SK-N-SH treated with all-trans-retinoic acid at 6 μM for 48 hours (cell line): ENCODE measurements at regions not wholly inside any gene's neighbourhood (a gene's known extent, or its start where the extent isn't known, plus 50 kb on each side); places are given as distances from the start of the nearest gene placed in this dataset.

Source experiments
- BACH2 ChIP-seq: fragments of 250-450 bp; sonication (Bioruptor Pico); IDR thresholded peaks from 2 replicates; pipeline ENCODE4 v1.9.0; 2021; ENCODE audit warnings: mild to moderate bottlenecking, borderline replicate concordance
- GLIS3 ChIP-seq: fragments of 250-450 bp; sonication (Bioruptor Pico); IDR thresholded peaks from 2 replicates; pipeline ENCODE4 v1.5.0; 2020; ENCODE audit warnings: mild to moderate bottlenecking, moderate library complexity
- ISL1 ChIP-seq: fragments of 250-450 bp; sonication (Bioruptor Pico); IDR thresholded peaks from 2 replicates; pipeline ENCODE4 v2.1.2; 2022; ENCODE audit warnings: mild to moderate bottlenecking, moderate library complexity
- PATZ1 ChIP-seq: fragments of 250-450 bp; sonication (Bioruptor Pico); IDR thresholded peaks from 2 replicates; pipeline ENCODE4 v1.8.0; 2020; ENCODE audit warnings: mild to moderate bottlenecking, moderate library complexity, borderline replicate concordance
- RARB ChIP-seq: fragments of 250-450 bp; sonication (Bioruptor Pico); IDR thresholded peaks from 2 replicates; pipeline ENCODE4 v1.8.0; 2021; ENCODE audit warnings: mild to moderate bottlenecking, moderate library complexity
- SNAI2 ChIP-seq: fragments of 250-450 bp; sonication (Bioruptor Pico); IDR thresholded peaks from 2 replicates; pipeline ENCODE4 v1.5.0; 2020; ENCODE audit warnings: mild to moderate bottlenecking, moderate library complexity
- ZC3H10 ChIP-seq: fragments of 250-450 bp; sonication (Bioruptor Pico); IDR thresholded peaks from 2 replicates; pipeline ENCODE4 v1.5.1; 2021; ENCODE audit warnings: mild to moderate bottlenecking, moderate library complexity
- ZNF70 ChIP-seq: fragments of 450-650 bp; formaldehyde crosslinking; IDR thresholded peaks from 2 replicates; pipeline ENCODE4 v1.5.0; 2020; ENCODE audit warnings: mild to moderate bottlenecking, moderate library complexity
- ZNF8 ChIP-seq: fragments of 450-650 bp; formaldehyde crosslinking; IDR thresholded peaks from 2 replicates; pipeline ENCODE4 v1.5.0; 2020; ENCODE audit warnings: mild to moderate bottlenecking, moderate library complexity

DNA sequence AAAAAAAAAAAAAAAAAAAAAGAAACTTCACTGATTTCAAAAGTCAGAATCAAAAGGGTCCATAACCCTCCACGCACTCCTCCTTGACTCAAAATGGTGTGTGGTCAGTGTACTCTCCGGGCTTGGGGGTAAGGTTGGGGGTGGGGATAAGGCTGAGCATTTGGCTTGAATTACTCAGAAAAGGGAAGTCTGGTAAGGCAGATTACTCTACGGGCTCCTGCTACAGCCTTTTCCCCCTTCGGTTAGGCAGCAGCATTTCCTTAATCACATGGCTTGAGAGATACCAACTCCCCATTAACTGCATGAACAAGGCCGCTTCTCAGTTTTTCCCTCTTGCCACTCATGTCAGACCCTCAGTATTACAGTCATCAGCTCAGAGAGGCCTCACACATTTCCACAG, 135.4 kb upstream of the DUSP21 start:
- TF ChIP-seq PATZ1 (CRISPR knock-in tag) (no peak), ISL1 (CRISPR knock-in tag) (no peak), RARB (CRISPR knock-in tag) (no peak), ZNF70 (CRISPR knock-in tag) (no peak), SNAI2 (no peak), BACH2 (CRISPR knock-in tag) (no peak), GLIS3 (CRISPR knock-in tag) (no peak), ZNF8 (CRISPR knock-in tag) (no peak), ZC3H10 (CRISPR knock-in tag) (no peak)
